ENCODE measurements at regions not wholly inside any gene's neighbourhood (a gene's known extent, or its start where the extent isn't known, plus 50 kb on each side); places are given as distances from the start of the nearest gene placed in this dataset.

GRCh38 chr1:60213253-60213652 is 139.7 kb upstream of the C1orf87 start:
- no peak for ATAC-seq
- Histone ChIP-seq H3K27me3 (no peaks in the 10 kb centered on the region), H3K4me1 (no peaks in the 10 kb centered on the region), H3K27ac (no peak overlapping the region), H3K36me3 (no peaks in the 10 kb centered on the region), H3K4me3 (no peak overlapping the region), H3K9me3 (peaks cover 0 to 13% (median 0%) of the 10 kb centered on the region in 12 donors)
- 78 to 80% (median 79%) methylated on average over 5 of the region's 5 CpGs for WGBS, 4 donors
- intact Hi-C loops (cut with DNase I), result no loop called here
- no peak for DNase-seq
- no peak for TF ChIP-seq CTCF (IDR thresholded peaks at IDR 0.05)
- no peak for TF ChIP-seq POLR2A (IDR thresholded peaks at IDR 0.05)

- Histone ChIP-seq H3K9me3 (peaks cover 0 to 6% (median 0%) of the 10 kb centered on the region in 12 donors), H3K4me1 (no peaks in the 10 kb centered on the region), H3K36me3 (no peaks in the 10 kb centered on the region), H3K27ac (no peak overlapping the region), H3K27me3 (no peaks in the 10 kb centered on the region), H3K4me3 (no peak overlapping the region)
- intact Hi-C loops (cut with DNase I), result no loop called here
- TF ChIP-seq POLR2A (IDR thresholded peaks at IDR 0.05), result no peak
- TF ChIP-seq CTCF (IDR thresholded peaks at IDR 0.05), result no peak
- DNase-seq (no peak), ATAC-seq (no peak)
- WGBS, 4 donors, result 87 to 96% (median 95%) methylated on average over 1 of the region's 1 CpG
These were observed 122.5 kb upstream of the C1orf87 start for GRCh38 chr1:60196026-60196425.

GRCh38 chr1:60185684-60186083 is 112.1 kb upstream of the C1orf87 start:
- no peak overlapping the region for H3K27ac ChIP-seq
- no peaks in the 10 kb centered on the region for H3K4me1 ChIP-seq
- H3K9me3 ChIP-seq, result peaks cover 0 to 55% (median 3%) of the 10 kb centered on the region in 12 donors
- intact Hi-C loops (cut with DNase I), result no loop called here
- H3K4me3 ChIP-seq, result no peak overlapping the region
- TF ChIP-seq CTCF (IDR thresholded peaks at IDR 0.05) (no peak), POLR2A (IDR thresholded peaks at IDR 0.05) (no peak)
- no peaks in the 10 kb centered on the region for H3K36me3 ChIP-seq
- DNase-seq (no peak), ATAC-seq (no peak)
- H3K27me3 ChIP-seq, result no peaks in the 10 kb centered on the region
- WGBS, 4 donors, result 22 to 40% (median 31%) methylated on average over 1 of the region's 1 CpG

GRCh38 chr1:60184521-60184920 is 111.0 kb upstream of the C1orf87 start:
- H3K9me3 ChIP-seq, result peaks cover 0 to 55% (median 3%) of the 10 kb centered on the region in 12 donors

More at GRCh38 chr1:60184521-60184920, 111.0 kb upstream of the C1orf87 start:
- ATAC-seq (no peak), DNase-seq (no peak)
- Histone ChIP-seq H3K4me3 (no peak overlapping the region), H3K27me3 (no peaks in the 10 kb centered on the region), H3K27ac (no peak overlapping the region), H3K4me1 (no peaks in the 10 kb centered on the region), H3K36me3 (no peaks in the 10 kb centered on the region)
- TF ChIP-seq POLR2A (IDR thresholded peaks at IDR 0.05) (no peak), CTCF (IDR thresholded peaks at IDR 0.05) (no peak)
- intact Hi-C loops (cut with DNase I), result no loop called here
- 92 to 100% (median 93%) methylated on average over 2 of the region's 2 CpGs for WGBS, 4 donors
